Vagina (tissue), 2 donors: ENCODE measurements at regions not wholly inside any gene's neighbourhood (a gene's known extent, or its start where the extent isn't known, plus 50 kb on each side); places are given as distances from the start of the nearest gene placed in this dataset.

Experiments used
- CTCF ChIP-seq, 3 experiments: fragments of 450-650 bp in 2 of 3; fragments of 200-600 bp in 1 of 3; sonication (generic) in 1 of 3; IDR thresholded peaks; one replicate each; pipeline ENCODE4 v1.5.1; 2017 to 2019; ENCODE audit warnings: antibody characterized with exemption in 3 of 3, mild to moderate bottlenecking in 2 of 3, moderate library complexity in 2 of 3
- POLR2A ChIP-seq, 2 donors: fragments of 450-650 bp; IDR thresholded peaks; one replicate each; pipeline ENCODE4 v1.6.1; 2017; ENCODE audit warnings: antibody characterized with exemption in 2 of 2, mild to moderate bottlenecking in 2 of 2, moderate library complexity in 2 of 2
- POLR2AphosphoS5 ChIP-seq, 2 donors: sonication (generic); formaldehyde crosslinking; IDR thresholded peaks; one replicate each; pipeline ENCODE4 v1.9.0; 2017; ENCODE audit warnings: antibody characterized with exemption in 2 of 2, mild to moderate bottlenecking in 2 of 2, low read depth in 1 of 2; ENCODE audit not compliant: insufficient read depth in 1 of 2

GRCh38 chr13:73765651-73766384, 368.4 kb downstream of the KLF12 start:
- TF ChIP-seq CTCF (IDR thresholded peaks at IDR 0.05) (no peak), POLR2AphosphoS5 (IDR thresholded peaks at IDR 0.05; ENCODE audit: insufficient read depth in 1 of 2, low read depth in 1 of 2) (no peak), POLR2A (IDR thresholded peaks at IDR 0.05) (no peak)
